ENCODE measurements at regions not wholly inside any gene's neighbourhood (a gene's known extent, or its start where the extent isn't known, plus 50 kb on each side); places are given as distances from the start of the nearest gene placed in this dataset.

- TF ChIP-seq CTCF (IDR thresholded peaks at IDR 0.05): no peak
- TF ChIP-seq POLR2A (IDR thresholded peaks at IDR 0.05): no peak
Observed at GRCh38 chr18:59778434-59778833, 81.2 kb upstream of the CCBE1 start.

Data from lower leg skin (tissue), 3 donors.